ENCODE measurements at regions not wholly inside any gene's neighbourhood (a gene's known extent, or its start where the extent isn't known, plus 50 kb on each side); places are given as distances from the start of the nearest gene placed in this dataset.
"Not testable (repeated sequence)": the region's sequence is repeated elsewhere in the genome, so short reads cannot be mapped to it uniquely, and the experiment has no call there.

DNA sequence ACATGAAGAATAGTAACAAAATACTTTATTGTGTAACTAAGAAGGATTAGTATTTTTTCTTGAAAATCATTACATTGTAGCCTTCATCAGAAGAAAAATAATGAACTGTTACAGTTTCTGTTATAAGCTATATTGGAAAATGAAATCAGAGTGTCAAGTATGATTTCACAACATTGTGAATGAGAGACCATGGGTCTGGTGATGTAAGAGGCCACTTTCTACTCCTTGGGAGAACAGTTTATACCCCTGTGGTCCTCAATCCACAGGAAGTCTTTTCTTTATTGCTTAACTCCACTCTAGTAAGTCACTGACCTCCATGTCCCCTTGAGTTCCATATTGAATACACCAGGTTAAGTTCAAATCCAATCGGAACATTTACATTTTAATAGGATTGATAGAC is 218.7 kb upstream of the FERMT1 start:
- no peaks in the 10 kb centered on the region for H3K27me3 ChIP-seq (ENCODE audit: insufficient read depth, insufficient read length)
- H3K9ac ChIP-seq (ENCODE audit: insufficient read length, low read depth) = no peak overlapping the region
- H3K9me3 ChIP-seq (ENCODE audit: insufficient read depth, low read length) = no peaks in the 10 kb centered on the region
- no peak overlapping the region for H3K4me3 ChIP-seq (ENCODE audit: insufficient read length, low read depth)
- TF ChIP-seq ZNF274 (IDR thresholded peaks at IDR 0.05; ENCODE audit: low read depth, low read length) (no peak), SUZ12 (IDR thresholded peaks at IDR 0.05; ENCODE audit: extremely low read depth, insufficient read depth, insufficient read length) (no peak), YY1 (IDR thresholded peaks at IDR 0.05; ENCODE audit: insufficient read depth, insufficient read length) (no peak)
- H3K4me1 ChIP-seq (ENCODE audit: insufficient read depth, insufficient read length) = no peaks in the 10 kb centered on the region
- no peaks in the 10 kb centered on the region for H3K36me3 ChIP-seq (ENCODE audit: insufficient read depth, insufficient read length, low read length)
- no peak for DNase-seq (ENCODE audit: low read depth, low spot score)

DNA sequence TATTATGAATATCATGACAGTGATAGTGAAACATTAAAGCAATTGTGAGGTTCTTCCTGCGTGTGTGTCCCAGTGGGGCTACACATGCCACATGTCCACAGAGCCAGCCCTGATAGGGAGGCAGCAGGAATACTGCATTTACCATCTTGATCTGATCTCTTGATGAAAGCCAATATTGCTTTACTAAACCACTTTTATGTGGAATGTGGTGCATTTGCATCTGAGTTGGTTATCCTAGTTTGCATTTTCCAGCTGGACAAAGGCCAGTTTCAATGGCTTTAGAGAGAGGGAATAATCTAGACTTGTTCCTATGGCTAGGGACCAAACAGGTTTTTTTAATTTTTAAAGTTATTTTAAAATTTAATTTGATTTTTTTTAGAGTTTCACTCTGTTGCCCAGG is 216.3 kb upstream of the FERMT1 start:
- no peaks in the 10 kb centered on the region for H3K27me3 ChIP-seq (ENCODE audit: insufficient read depth, insufficient read length)
- H3K4me1 ChIP-seq (ENCODE audit: insufficient read depth, insufficient read length) = no peaks in the 10 kb centered on the region
- TF ChIP-seq ZNF274 (IDR thresholded peaks at IDR 0.05; ENCODE audit: low read depth, low read length) (no peak), SUZ12 (IDR thresholded peaks at IDR 0.05; ENCODE audit: extremely low read depth, insufficient read depth, insufficient read length) (no peak)
- H3K36me3 ChIP-seq (ENCODE audit: insufficient read depth, insufficient read length, low read length) = no peaks in the 10 kb centered on the region
- H3K4me3 ChIP-seq (ENCODE audit: insufficient read length, low read depth) = no peak overlapping the region
- no peak overlapping the region for H3K9ac ChIP-seq (ENCODE audit: insufficient read length, low read depth)
- H3K9me3 ChIP-seq (ENCODE audit: insufficient read depth, low read length) = no peaks in the 10 kb centered on the region
- DNase-seq (ENCODE audit: low read depth, low spot score) = no peak

DNA sequence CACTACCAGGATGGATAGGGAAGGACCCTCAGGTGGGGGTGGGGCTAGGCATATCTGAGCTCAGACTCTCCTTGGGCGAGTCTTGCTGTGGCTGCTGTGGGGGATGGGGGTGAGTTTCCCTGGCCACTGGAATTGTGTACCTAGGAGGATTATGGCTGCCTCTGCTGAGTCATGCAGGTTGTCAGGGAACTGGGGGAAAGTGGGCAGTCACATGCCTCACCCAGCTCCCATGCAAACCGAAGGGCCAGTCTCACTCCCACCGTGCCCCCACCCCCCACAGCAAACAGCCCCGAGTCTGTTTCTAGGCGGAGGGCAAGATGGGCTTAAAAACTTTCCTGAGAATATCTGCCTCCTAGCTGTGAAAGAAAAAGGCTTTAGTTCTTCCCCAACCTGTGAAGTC is 210.3 kb upstream of the FERMT1 start:
- DNase-seq (ENCODE audit: low read depth, low spot score) = peak; percentile 25
- Histone ChIP-seq H3K36me3 (ENCODE audit: insufficient read depth, insufficient read length, low read length) (no peaks in the 10 kb centered on the region), H3K9ac (ENCODE audit: insufficient read length, low read depth) (no peak overlapping the region), H3K4me3 (ENCODE audit: insufficient read length, low read depth) (no peak overlapping the region), H3K4me1 (ENCODE audit: insufficient read depth, insufficient read length) (no peaks in the 10 kb centered on the region), H3K27me3 (ENCODE audit: insufficient read depth, insufficient read length) (no peaks in the 10 kb centered on the region), H3K9me3 (ENCODE audit: insufficient read depth, low read length) (no peaks in the 10 kb centered on the region; the same call in 1 of the 2 replicates)
- TF ChIP-seq YY1 (IDR thresholded peaks at IDR 0.05; ENCODE audit: insufficient read depth, insufficient read length) (no peak), SUZ12 (IDR thresholded peaks at IDR 0.05; ENCODE audit: extremely low read depth, insufficient read depth, insufficient read length) (no peak), ZNF274 (IDR thresholded peaks at IDR 0.05; ENCODE audit: low read depth, low read length) (no peak)

DNA sequence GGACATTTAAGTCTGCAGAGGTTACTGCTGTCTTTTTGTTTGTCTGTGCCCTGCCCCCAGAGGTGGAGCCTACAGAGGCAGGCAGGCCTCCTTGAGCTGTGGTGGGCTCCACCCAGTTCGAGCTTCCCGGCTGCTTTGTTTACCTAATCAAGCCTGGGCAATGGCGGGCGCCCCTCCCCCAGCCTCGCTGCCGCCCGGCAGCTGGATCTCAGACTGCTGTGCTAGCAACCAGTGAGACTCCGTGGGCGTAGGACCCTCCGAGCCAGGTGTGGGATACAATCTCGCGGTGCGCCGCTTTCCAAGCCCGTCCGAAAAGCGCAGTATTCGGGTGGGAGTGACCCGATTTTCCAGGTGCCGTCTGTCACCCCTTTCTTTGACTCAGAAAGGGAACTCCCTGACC is 198.4 kb upstream of the FERMT1 start:
- Histone ChIP-seq H3K4me3 (ENCODE audit: insufficient read length, low read depth) (peak overlapping the region; percentile 36), H3K9me3 (ENCODE audit: insufficient read depth, low read length) (peaks cover 14% of the 10 kb centered on the region; the same call in 1 of the 2 replicates)
- H3K27me3 ChIP-seq (ENCODE audit: insufficient read depth, insufficient read length); H3K4me1 ChIP-seq (ENCODE audit: insufficient read depth, insufficient read length); H3K9ac ChIP-seq (ENCODE audit: insufficient read length, low read depth); H3K36me3 ChIP-seq (ENCODE audit: insufficient read depth, insufficient read length, low read length): not testable (repeated sequence)
- DNase-seq (ENCODE audit: low read depth, low spot score) = peak; percentile 23

DNA sequence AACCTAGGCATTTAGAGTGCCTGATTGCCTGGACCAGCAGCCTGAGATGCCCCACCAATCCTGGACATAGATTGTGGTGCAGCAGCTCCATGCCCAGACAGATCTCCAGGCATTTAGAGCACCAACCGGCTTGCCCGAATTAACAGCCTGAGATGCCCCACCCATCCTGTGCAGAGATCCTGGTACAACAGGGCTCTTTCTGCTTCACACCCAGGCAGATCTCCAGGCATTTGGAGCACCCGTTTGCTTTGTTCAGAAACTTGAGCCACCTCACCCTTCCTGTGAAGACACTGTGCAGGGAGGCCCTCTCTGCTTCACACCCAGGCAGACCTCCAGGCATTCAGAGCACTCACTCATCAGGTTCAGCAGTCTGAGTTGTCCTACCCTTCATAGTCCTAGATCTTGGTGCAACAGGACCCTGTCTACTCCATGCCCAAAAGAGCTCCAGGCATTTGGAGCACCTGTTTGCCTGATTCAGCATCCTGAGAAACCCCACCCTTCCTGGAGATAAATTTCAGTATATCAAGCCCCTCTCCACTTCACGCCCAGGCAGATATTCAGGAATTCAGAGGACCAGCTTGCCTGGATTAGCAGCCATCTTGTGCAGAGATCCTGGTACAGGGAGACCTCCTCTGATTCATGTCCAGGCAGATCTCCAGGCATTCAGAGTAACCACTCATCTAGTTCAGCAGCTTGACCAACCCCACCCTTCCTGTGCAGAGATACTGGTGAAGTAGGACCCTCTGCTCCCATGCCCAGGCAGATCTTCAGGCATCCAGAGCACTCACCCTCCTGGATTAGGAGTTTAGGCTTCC is 189.2 kb upstream of the FERMT1 start:
- TF ChIP-seq ZNF274 (IDR thresholded peaks at IDR 0.05; ENCODE audit: low read depth, low read length) (no peak), YY1 (IDR thresholded peaks at IDR 0.05; ENCODE audit: insufficient read depth, insufficient read length) (no peak), SUZ12 (IDR thresholded peaks at IDR 0.05; ENCODE audit: extremely low read depth, insufficient read depth, insufficient read length) (no peak)
- H3K4me1 ChIP-seq (ENCODE audit: insufficient read depth, insufficient read length) = no peaks in the 10 kb centered on the region
- DNase-seq (ENCODE audit: low read depth, low spot score) = no peak

DNA sequence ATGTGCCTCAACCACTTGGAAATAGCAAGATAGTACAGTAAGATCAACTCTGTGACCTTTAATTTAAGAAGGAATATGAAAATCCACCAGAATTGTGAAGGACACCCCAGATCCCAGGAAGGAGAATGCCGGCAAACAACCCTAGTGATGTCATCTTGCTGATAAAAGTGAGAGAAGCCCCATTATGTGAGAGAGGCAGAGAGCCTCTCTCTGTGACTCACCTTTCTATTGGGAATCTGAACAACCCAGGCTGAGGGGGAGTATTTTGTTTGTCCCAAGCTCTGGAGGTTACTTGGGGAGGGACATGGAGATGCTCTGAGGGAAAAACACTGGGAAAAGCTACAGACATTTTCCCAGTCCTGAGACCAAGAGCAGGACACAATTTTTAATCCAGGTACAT is 188.3 kb upstream of the FERMT1 start:
- TF ChIP-seq YY1 (IDR thresholded peaks at IDR 0.05; ENCODE audit: insufficient read depth, insufficient read length) = no peak
- no peak for TF ChIP-seq SUZ12 (IDR thresholded peaks at IDR 0.05; ENCODE audit: extremely low read depth, insufficient read depth, insufficient read length)
- no peak for TF ChIP-seq ZNF274 (IDR thresholded peaks at IDR 0.05; ENCODE audit: low read depth, low read length)
- H3K9me3 ChIP-seq (ENCODE audit: insufficient read depth, low read length) = no peaks in the 10 kb centered on the region; the same call in 1 of the 2 replicates

More for the DNA sequence above, 189.2 kb upstream of the FERMT1 start:
- H3K27me3 ChIP-seq (ENCODE audit: insufficient read depth, insufficient read length) = no peaks in the 10 kb centered on the region
- H3K9me3 ChIP-seq (ENCODE audit: insufficient read depth, low read length) = no peaks in the 10 kb centered on the region; the same call in 1 of the 2 replicates
- H3K36me3 ChIP-seq (ENCODE audit: insufficient read depth, insufficient read length, low read length) = no peaks in the 10 kb centered on the region
- H3K9ac ChIP-seq (ENCODE audit: insufficient read length, low read depth) = no peak overlapping the region
- no peak overlapping the region for H3K4me3 ChIP-seq (ENCODE audit: insufficient read length, low read depth)

DNA sequence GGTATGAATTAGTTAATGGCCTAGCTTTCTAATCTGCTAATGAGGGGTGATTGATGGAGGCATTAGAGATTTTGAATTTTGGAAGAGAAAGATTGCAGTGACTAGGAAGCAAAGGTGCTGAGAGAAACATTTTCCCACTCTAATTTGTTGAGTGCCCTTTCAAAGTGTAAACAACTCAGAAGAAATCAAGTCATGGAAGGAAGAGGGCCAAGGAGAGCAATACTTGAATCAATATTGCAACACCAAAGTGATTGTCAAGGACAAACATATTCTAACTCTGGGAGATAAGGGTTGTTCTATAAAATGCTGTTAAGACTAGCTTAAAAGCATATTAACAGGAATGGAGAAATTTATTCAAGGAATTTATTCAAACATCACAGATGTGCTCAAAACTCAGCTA is 182.7 kb upstream of the FERMT1 start:
- TF ChIP-seq SUZ12 (IDR thresholded peaks at IDR 0.05; ENCODE audit: extremely low read depth, insufficient read depth, insufficient read length) (no peak), YY1 (IDR thresholded peaks at IDR 0.05; ENCODE audit: insufficient read depth, insufficient read length) (no peak), ZNF274 (IDR thresholded peaks at IDR 0.05; ENCODE audit: low read depth, low read length) (no peak)
- DNase-seq (ENCODE audit: low read depth, low spot score) = no peak
- H3K9ac ChIP-seq (ENCODE audit: insufficient read length, low read depth) = no peak overlapping the region

More for the DNA sequence above, 188.3 kb upstream of the FERMT1 start:
- no peaks in the 10 kb centered on the region for H3K36me3 ChIP-seq (ENCODE audit: insufficient read depth, insufficient read length, low read length)
- no peak for DNase-seq (ENCODE audit: low read depth, low spot score)
- no peak overlapping the region for H3K4me3 ChIP-seq (ENCODE audit: insufficient read length, low read depth)
- no peaks in the 10 kb centered on the region for H3K27me3 ChIP-seq (ENCODE audit: insufficient read depth, insufficient read length)
- no peaks in the 10 kb centered on the region for H3K4me1 ChIP-seq (ENCODE audit: insufficient read depth, insufficient read length)
- H3K9ac ChIP-seq (ENCODE audit: insufficient read length, low read depth) = no peak overlapping the region

More for the DNA sequence above, 182.7 kb upstream of the FERMT1 start:
- Histone ChIP-seq H3K4me3 (ENCODE audit: insufficient read length, low read depth) (no peak overlapping the region), H3K27me3 (ENCODE audit: insufficient read depth, insufficient read length) (no peaks in the 10 kb centered on the region), H3K4me1 (ENCODE audit: insufficient read depth, insufficient read length) (no peaks in the 10 kb centered on the region), H3K36me3 (ENCODE audit: insufficient read depth, insufficient read length, low read length) (no peaks in the 10 kb centered on the region), H3K9me3 (ENCODE audit: insufficient read depth, low read length) (no peaks in the 10 kb centered on the region)

Measured in NT2/D1 (cell line).